CD4-positive, alpha-beta T cell treated with Interleukin-15 for 4 hours (primary cell): ENCODE measurements at regions not wholly inside any gene's neighbourhood (a gene's known extent, or its start where the extent isn't known, plus 50 kb on each side); places are given as distances from the start of the nearest gene placed in this dataset.

Experiments
- DNase-seq: peaks from one replicate; pipeline ENCODE4 v3.0.0-alpha.2; 2020; ENCODE audit warnings: low spot score

GRCh38 chr6:105648276-105648675, 245.4 kb upstream of the PREP start:
- peak; percentile 30 for DNase-seq

DNA sequence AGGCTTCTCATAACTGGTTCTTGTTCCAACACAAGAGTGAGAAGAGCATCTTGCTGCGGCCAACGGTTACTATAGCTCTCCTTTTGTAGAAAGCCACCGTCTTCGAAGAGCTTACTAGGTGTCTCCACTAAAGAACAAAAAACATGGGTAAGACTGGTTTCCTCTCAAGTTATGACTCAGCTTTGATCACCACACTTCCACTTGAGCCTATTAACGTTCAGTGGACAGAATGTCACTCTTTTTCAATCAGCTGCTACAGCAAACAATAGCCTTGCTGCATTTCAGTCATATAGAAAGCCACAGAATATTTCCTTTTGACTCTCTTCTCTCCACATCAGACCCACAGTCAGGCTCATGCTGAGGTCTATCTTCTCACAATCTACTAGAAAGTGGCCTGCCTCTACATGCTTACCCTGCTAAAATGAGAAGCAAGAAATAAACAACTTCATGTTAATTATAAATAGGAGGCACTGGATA, 243.5 kb upstream of the PREP start:
- peak; percentile 73 for DNase-seq

DNA sequence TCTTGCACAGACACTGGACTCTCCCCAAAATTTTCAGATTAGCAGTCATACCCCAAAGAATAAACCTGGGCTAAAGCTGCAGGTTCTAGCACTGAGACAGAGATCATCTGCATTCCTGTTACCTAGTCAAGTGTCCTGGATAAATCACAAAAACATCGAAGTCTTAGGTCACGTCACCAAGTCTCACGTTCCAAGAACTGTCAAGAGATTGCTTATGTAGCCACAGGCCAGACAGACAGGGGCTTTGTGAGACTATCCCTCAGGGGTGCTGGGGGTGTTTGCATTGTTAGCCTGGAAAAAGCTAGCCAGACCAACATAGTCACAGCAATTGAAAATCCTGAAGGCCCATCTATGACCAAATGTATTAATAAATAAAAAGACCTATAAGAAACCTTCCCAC, 243.1 kb upstream of the PREP start:
- peak; percentile 29 for DNase-seq

- DNase-seq, result no peak
Observed at GRCh38 chr6:105645156-105645555, 242.3 kb upstream of the PREP start.

- no peak for DNase-seq
Observed at GRCh38 chr6:105644691-105645090, 241.8 kb upstream of the PREP start.

DNA sequence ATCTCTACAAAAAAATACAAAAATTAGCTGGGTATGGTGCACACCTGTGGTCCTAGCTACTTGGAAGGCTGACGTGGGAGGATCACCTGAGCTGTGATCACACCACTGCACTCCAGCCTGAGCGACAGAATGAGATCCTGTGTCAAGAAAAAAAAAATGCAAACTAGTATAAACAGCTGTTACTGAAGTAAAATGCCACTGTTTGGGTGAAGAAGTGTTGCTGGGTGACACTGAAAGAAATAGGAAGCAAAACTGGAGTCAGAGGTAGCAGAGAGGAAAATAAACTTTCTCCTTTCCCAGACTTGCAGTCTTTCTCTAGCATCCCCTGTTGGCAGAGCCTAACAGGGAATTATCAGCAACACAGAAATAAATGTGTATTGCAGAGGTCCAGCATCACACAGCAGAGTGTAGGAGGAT, 241.2 kb upstream of the PREP start:
- peak; percentile 1 for DNase-seq

DNA sequence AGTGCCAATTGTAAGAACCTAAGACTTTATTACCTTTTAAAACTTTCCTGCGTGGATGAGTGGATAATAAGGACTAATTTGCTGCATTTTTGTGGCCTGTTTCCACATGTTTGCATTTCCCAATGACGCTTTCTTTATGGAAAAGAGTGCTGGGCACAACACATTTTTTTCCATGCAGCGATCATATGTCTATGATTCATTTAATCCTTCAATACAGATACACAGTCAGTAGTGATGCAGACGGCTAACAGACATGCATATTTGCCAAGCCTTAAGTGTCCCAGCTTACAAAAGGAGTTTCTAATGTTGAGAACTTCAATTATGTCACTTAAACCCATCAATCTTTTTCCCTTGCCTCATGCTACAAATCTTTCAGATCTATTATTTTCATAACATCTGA, 239.8 kb upstream of the PREP start:
- no peak for DNase-seq

GRCh38 chr6:105641504-105641903, 238.6 kb upstream of the PREP start:
- no peak for DNase-seq

DNA sequence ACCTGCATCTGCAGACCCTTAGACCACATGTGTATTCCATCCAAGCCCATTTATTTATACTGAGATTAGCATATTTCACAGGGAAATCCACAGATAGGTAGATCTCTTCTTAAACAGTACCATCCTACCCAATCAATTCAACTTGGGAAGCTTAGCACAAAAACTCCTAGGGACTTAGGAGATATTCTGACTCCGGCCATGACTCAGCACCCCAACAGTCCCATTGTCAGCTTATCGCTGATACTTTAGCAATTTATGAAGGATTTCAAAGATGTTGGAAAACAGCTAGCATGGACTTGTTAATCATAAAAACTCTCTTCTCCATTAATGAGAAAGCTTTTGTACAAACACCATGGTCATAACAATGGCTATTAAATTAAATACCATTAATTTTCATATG, 236.2 kb upstream of the PREP start:
- no peak for DNase-seq

- DNase-seq, result no peak
Observed at GRCh38 chr6:105633814-105634213, 230.9 kb upstream of the PREP start.

- DNase-seq, result no peak
Observed at GRCh38 chr6:105628156-105628860, 225.4 kb upstream of the PREP start.

DNA sequence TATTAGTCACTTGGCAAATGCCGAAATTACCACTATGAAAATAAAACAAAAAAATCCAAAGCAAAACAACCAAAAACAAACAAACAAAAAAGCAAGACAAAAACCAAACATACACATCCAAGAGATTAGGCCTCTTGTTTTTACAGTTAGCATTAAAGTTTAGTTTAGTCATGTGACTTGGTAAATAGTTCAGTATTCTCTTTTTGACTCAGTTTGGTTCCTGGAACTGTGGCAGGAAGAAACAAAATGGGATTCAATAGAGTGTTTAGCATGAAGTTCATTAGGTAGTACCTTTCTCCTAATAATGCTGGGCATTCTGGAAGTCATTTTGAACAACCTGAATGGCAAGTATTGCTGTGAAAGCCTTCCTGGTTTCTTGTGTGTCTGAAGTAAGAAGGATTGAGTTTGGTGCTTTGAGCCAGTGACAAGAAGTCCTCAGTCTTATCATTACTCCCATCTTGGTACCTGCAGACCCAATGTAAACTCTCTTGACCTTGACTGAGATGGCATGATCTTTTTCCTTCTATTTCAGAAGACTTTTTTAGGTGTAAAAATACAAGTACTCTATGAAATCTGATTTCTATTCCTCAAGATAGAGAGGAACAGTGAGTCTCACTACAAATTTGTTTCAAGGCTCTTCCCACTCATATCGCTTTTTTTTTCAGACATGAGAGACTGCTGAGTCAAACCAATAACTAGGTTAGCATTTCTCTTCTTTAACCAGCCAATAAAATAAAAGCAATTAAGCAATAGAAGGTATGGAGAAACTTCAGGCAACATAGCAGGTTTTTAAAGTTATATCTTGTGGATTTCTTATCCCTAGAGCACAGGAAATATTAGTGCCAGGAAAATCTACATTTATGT, 223.6 kb upstream of the PREP start:
- DNase-seq, result no peak

- no peak for DNase-seq
Observed at GRCh38 chr6:105624021-105624420, 221.1 kb upstream of the PREP start.

DNA sequence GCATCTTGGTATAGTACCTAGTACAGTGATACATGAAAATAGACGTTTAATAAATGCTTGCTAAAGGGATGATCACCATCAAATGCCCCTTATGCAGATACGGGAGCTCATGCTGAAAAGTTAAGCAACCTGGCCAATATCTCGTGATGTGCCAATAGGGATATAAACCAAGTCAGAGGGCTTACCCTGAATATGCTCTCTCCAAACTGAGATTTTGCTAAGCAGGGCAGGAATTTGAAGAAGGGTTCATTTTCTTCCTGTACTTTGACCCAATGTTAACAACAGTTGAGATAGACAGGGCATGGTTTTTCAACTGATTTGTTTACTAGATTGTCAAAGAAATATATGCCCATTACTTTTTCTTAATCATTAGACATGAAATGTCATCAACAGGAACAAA, 219.3 kb upstream of the PREP start:
- no peak for DNase-seq

DNA sequence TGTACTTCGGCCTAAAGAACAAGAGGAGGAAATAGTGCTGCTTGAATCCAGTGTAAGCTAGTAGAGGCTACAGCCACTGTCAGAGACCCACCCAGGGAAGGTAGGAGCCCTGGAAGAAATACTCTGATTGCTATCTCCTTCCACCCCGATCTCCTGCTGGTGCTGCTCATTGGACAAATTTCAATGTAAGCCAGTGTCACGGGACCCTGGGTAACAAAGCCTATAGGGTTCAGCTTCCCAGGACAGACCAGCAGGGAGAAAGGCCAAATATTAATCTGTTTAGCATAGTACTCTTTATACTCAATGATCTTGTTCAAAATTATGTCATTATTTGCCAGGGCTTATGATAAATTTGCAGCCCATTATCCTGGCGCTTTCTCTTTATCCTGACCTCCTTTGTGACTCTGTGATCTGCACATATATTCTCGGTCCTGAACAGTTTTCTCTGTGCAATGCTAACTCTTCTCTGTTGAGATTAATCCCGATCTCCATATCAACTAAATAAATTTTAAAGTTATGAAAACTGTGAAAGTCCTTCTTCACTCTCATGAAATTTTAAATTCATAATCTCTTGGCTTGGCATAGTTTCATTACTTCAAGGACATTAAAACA, 218.8 kb upstream of the PREP start:
- DNase-seq, result no peak

- no peak for DNase-seq
Observed at GRCh38 chr6:105620878-105621277, 218.0 kb upstream of the PREP start.

GRCh38 chr6:105619971-105620741, 217.3 kb upstream of the PREP start:
- no peak for DNase-seq

DNA sequence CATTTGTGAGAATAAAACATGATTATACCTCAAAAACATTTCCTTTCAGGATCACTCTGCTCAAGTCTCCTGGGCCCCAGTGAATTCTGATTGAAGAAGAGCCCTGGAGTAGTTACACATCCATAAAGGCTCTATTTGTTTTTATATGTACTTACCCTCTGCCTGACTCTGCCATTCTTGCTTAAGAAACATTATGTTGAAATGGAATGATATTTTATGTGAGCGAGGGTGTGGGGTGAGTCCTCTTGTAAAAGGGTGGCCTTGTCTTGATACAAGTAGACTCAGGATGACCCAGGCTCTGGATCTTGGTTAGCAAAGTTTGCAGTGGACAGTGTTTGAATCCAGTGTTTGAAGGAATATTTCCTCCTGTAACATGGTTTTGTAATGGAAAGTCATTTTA, 215.4 kb upstream of the PREP start:
- DNase-seq, result no peak

DNA sequence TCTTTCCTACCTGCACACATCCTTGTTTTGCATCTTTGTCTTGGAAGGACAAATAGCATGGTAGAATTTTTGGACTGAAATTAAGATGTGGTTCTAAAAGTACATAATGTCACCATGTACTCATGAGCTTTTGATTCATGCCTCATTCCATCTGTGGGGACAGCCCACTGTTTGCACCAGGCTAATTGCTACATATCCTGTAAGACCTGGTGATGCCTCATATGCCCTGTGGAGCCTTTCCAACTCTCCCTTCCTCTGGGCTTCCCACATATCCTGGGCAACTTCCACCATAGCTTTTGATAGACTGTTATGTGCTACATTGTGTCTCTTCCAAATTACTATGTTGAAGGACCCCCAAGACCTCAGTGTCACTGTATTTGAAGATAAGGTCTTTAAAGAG, 213.6 kb upstream of the PREP start:
- DNase-seq, result no peak

GRCh38 chr6:105611606-105612005, 208.7 kb upstream of the PREP start:
- DNase-seq, result no peak

DNA sequence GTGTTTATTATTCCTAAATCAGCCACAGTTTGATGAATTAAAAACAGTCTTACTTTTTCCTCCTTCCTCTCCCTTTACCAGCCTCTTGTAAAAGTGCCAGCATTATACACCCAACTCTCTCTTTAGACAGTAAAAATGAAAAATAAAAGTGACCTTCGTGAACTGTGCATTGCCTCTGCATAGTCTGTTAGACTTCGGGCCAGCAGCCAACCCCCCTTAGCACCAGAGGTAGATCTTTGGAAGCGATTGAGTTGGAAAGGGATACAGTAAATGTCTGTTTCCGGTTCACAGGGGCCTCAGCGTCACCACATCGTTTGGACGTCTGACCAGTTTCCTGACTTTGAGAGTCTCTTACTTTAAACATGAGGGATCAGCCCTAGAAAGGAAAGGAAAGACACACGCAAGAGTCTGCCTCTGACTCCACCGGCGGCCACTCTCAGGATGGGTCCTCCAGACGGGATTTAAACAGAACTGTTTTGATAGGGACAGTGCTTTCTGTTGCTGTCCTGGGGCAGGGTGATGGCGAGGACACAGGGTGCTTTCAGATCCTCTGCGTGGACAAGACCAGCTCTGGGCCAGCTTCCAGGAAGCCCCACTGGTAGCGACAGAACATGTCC, 206.6 kb upstream of the PREP start:
- DNase-seq, result no peak
